ENCODE measurements at regions not wholly inside any gene's neighbourhood (a gene's known extent, or its start where the extent isn't known, plus 50 kb on each side); places are given as distances from the start of the nearest gene placed in this dataset.
A peak's percentile ranks its signal among the peaks of the same experiment; 100 is the strongest.

GRCh38 chr3:170726976-170727661 lies 141.2 kb upstream of the SLC7A14 start (continued):
- TF ChIP-seq TCF15 (CRISPR knock-in tag; IDR thresholded peaks at IDR 0.05) (no peak), CBFA2T2 (conservative IDR thresholded peaks at IDR 0.05) (no peak), MNT (conservative IDR thresholded peaks at IDR 0.05) (no peak), KLF16 (IDR thresholded peaks at IDR 0.05) (no peak), NONO (IDR thresholded peaks at IDR 0.05; ENCODE audit: low read depth in 2 of 2, low read length in 1 of 2) (no peak), EP300 (IDR thresholded peaks at IDR 0.05; ENCODE audit: low read length) (peak; percentile 79), BRF2 (IDR thresholded peaks at IDR 0.05; ENCODE audit: borderline replicate concordance, insufficient read depth, insufficient read length) (no peak), ELF4 (CRISPR knock-in tag; IDR thresholded peaks at IDR 0.05) (peak; percentile 69; the same call in 1 of the 2 replicates), RFX7 (CRISPR knock-in tag; IDR thresholded peaks at IDR 0.05) (no peak), SRSF7 (optimal IDR thresholded peaks at IDR 0.05; ENCODE audit: low read depth, low read length) (no peak), CCNT2 (IDR thresholded peaks at IDR 0.05; ENCODE audit: borderline replicate concordance, extremely low read depth, insufficient read length, low read depth, low read length) (no peak), DACH1 (IDR thresholded peaks at IDR 0.05; ENCODE audit: partially characterized antibody) (no peak), CREM (IDR thresholded peaks at IDR 0.05; ENCODE audit: low read depth) (no peak), ZMIZ1 (IDR thresholded peaks at IDR 0.05; ENCODE audit: low read depth in 2 of 2, low read length in 2 of 2) (no peak), FOXA3 (CRISPR knock-in tag; conservative IDR thresholded peaks at IDR 0.05 in 1 of 2, IDR thresholded peaks at IDR 0.05 in 1 of 2) (no peak), ZNF212 (CRISPR knock-in tag; IDR thresholded peaks at IDR 0.05) (no peak), ZNF583 (CRISPR knock-in tag; IDR thresholded peaks at IDR 0.05) (no peak), HMG20B (CRISPR knock-in tag; IDR thresholded peaks at IDR 0.05) (no peak), E2F8 (IDR thresholded peaks at IDR 0.05; ENCODE audit: low read depth, partially characterized antibody) (no peak)

Data from K562 (cell line).